Liver (tissue), 8 donors: ENCODE measurements at regions not wholly inside any gene's neighbourhood (a gene's known extent, or its start where the extent isn't known, plus 50 kb on each side); places are given as distances from the start of the nearest gene placed in this dataset.

Experiments
- DNase-seq: peaks from one replicate; pipeline ENCODE4 v3.0.0-alpha.2; 2017; ENCODE audit warnings: low spot score
- H3K27ac ChIP-seq, 2 donors: one replicate each; pipeline ENCODE4 v1.7.0; 2013; ENCODE audit warnings: inconsistent platforms in 2 of 2, low read length in 2 of 2, control low read depth in 1 of 2, low read depth in 1 of 2, mild to moderate bottlenecking in 1 of 2
- H3K27me3 ChIP-seq, 4 donors: one replicate each; pipeline versions ENCODE4 v1.6.1 to v1.7.0; 2013; ENCODE audit warnings: low read length in 3 of 4, inconsistent platforms in 1 of 4, mild to moderate bottlenecking in 1 of 4, moderate library complexity in 1 of 4; ENCODE audit not compliant: control insufficient read depth in 4 of 4, insufficient read depth in 4 of 4
- H3K36me3 ChIP-seq, 4 donors: one replicate each; pipeline versions ENCODE4 v1.6.1 to v1.7.0; 2013; ENCODE audit warnings: low read length in 3 of 4, mild to moderate bottlenecking in 3 of 4, low read depth in 1 of 4, moderate library complexity in 1 of 4; ENCODE audit not compliant: control insufficient read depth in 4 of 4, insufficient read depth in 3 of 4
- H3K4me1 ChIP-seq, 4 donors: one replicate each; pipeline versions ENCODE4 v1.6.1 to v1.7.0; 2013; ENCODE audit warnings: low read length in 3 of 4, mild to moderate bottlenecking in 3 of 4, moderate library complexity in 1 of 4; ENCODE audit not compliant: control insufficient read depth in 4 of 4, insufficient read depth in 4 of 4
- H3K4me3 ChIP-seq, 3 donors: one replicate each; pipeline versions ENCODE4 v1.6.1 to v1.7.0; 2013; ENCODE audit warnings: low read length in 3 of 3, control low read depth in 1 of 3, low read depth in 1 of 3, mild to moderate bottlenecking in 1 of 3
- H3K9ac ChIP-seq, 2 donors: one replicate each; pipeline ENCODE4 v1.7.0; 2013; ENCODE audit warnings: low read length in 2 of 2, mild to moderate bottlenecking in 2 of 2, moderate library complexity in 2 of 2, control low read depth in 1 of 2, low read depth in 1 of 2
- H3K9me3 ChIP-seq, 4 donors: one replicate each; pipeline versions ENCODE4 v1.6.1 to v1.7.0; 2013; ENCODE audit warnings: low read length in 3 of 4; ENCODE audit not compliant: control insufficient read depth in 4 of 4
- EGR1 ChIP-seq, 2 donors: IDR thresholded peaks; 2 replicates each; pipeline ENCODE4 v1.6.1; 2016 to 2018; ENCODE audit warnings: antibody characterized with exemption in 2 of 2, low read depth in 2 of 2
- FOXA1 ChIP-seq: IDR thresholded peaks from 2 replicates; pipeline ENCODE4 v1.6.1; 2016; ENCODE audit warnings: antibody characterized with exemption
- FOXA2 ChIP-seq: IDR thresholded peaks from 2 replicates; pipeline ENCODE4 v1.6.1; 2016; ENCODE audit warnings: antibody characterized with exemption
- GABPA ChIP-seq, 2 donors: IDR thresholded peaks in 1 of 2; conservative IDR thresholded peaks in 1 of 2; 2 replicates each; pipeline ENCODE4 v1.6.1; 2016; ENCODE audit warnings: antibody characterized with exemption in 2 of 2, mild to moderate bottlenecking in 1 of 2, moderate library complexity in 1 of 2
- HNF4A ChIP-seq, 2 donors: conservative IDR thresholded peaks; 2 replicates each; pipeline ENCODE4 v1.6.1; 2016; ENCODE audit warnings: antibody characterized with exemption in 2 of 2, mild to moderate bottlenecking in 2 of 2
- HNF4G ChIP-seq: IDR thresholded peaks from 2 replicates; pipeline ENCODE4 v1.6.1; 2016; ENCODE audit warnings: antibody characterized with exemption
- JUND ChIP-seq, 2 donors: IDR thresholded peaks; 2 replicates each; pipeline ENCODE4 v1.6.1; 2016; ENCODE audit warnings: antibody characterized with exemption in 2 of 2
- NR2F2 ChIP-seq: IDR thresholded peaks from 2 replicates; pipeline ENCODE4 v1.6.1; 2016; ENCODE audit warnings: antibody characterized with exemption
- RAD21 ChIP-seq, 2 donors: IDR thresholded peaks; 2 replicates each; pipeline ENCODE4 v1.6.1; 2016; ENCODE audit warnings: antibody characterized with exemption in 2 of 2, mild to moderate bottlenecking in 2 of 2
- RXRA ChIP-seq, 2 donors: IDR thresholded peaks; 2 replicates each; pipeline ENCODE4 v1.6.1; 2017 to 2018; ENCODE audit warnings: antibody characterized with exemption in 2 of 2, mild to moderate bottlenecking in 1 of 2
- SP1 ChIP-seq: IDR thresholded peaks from 2 replicates; pipeline ENCODE4 v1.6.1; 2018; ENCODE audit warnings: antibody characterized with exemption, mild to moderate bottlenecking
- TAF1 ChIP-seq: conservative IDR thresholded peaks from 2 replicates; pipeline ENCODE4 v1.6.1; 2016; ENCODE audit warnings: antibody characterized with exemption, mild to moderate bottlenecking
- YY1 ChIP-seq: IDR thresholded peaks from 2 replicates; pipeline ENCODE4 v1.6.1; 2016; ENCODE audit warnings: antibody characterized with exemption, mild to moderate bottlenecking
- WGBS: extraction: QIAGEN DNeasy Blood & Tissue Kit; methylation state at CpG from one replicate; pipeline ENCODE4 v1.1.7; 2013; 5-methylcytosine and 5-hydroxymethylcytosine counted together
- TF ChIP-seq, protein P1 (sequence below): IDR thresholded peaks from 2 replicates; pipeline ENCODE4 v1.6.1; 2016; ENCODE audit warnings: antibody characterized with exemption, mild to moderate bottlenecking
- TF ChIP-seq, protein P2 (sequence below): IDR thresholded peaks from 2 replicates; pipeline ENCODE4 v1.6.1; 2016; ENCODE audit warnings: antibody characterized with exemption
- TF ChIP-seq, protein P3 (sequence below): fragments of 150-350 bp; IDR thresholded peaks from 2 replicates; pipeline ENCODE4 v1.5.1; 2017; ENCODE audit warnings: improper control_type of control experiment, low read depth, low read length; ENCODE audit not compliant: missing input control
- TF ChIP-seq, protein P4 (sequence below): IDR thresholded peaks from 2 replicates; pipeline ENCODE4 v1.6.1; 2016; ENCODE audit warnings: antibody characterized with exemption
- TF ChIP-seq, protein P5 (sequence below): IDR thresholded peaks from 2 replicates; pipeline ENCODE4 v1.6.1; 2016; ENCODE audit warnings: antibody characterized with exemption
- donor health status: healthy.
- donor health status: healthy.
- donor health status: healthy.
- donor health status: healthy.
- donor health status: healthy.

DNA sequence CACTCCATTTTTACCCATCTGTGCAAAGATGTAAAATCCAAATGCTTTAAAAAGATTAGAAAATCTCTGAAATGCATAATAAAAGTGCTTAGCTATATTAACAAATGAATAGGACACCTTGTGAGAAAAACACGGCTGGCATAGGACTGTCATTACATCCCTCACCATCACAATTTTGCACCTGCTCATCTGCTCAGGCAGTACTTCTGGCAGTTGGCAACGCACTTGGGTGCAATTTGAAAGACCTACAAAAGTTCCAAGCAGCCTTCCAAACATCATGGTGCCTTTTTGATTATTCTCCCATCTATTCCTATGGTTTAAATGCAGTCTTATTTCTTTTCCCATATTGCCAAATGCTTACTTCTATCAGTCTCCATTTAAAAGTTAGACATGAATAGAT, 501.8 kb downstream of the ENC1 start:
- H3K27ac ChIP-seq: no peak overlapping the region
- no peak for DNase-seq
- no peak overlapping the region for H3K9ac ChIP-seq
- WGBS: 86% methylated on average over 2 of the region's 2 CpGs
- no peaks in the 10 kb centered on the region for H3K4me1 ChIP-seq
- no peak for TF ChIP-seq FOXA1
- no peak for TF ChIP-seq FOXA2
- no peak for TF ChIP-seq GABPA (IDR thresholded peaks at IDR 0.05 in 1 of 2, conservative IDR thresholded peaks at IDR 0.05 in 1 of 2)
- no peak for TF ChIP-seq YY1
- TF ChIP-seq, protein P1, sequence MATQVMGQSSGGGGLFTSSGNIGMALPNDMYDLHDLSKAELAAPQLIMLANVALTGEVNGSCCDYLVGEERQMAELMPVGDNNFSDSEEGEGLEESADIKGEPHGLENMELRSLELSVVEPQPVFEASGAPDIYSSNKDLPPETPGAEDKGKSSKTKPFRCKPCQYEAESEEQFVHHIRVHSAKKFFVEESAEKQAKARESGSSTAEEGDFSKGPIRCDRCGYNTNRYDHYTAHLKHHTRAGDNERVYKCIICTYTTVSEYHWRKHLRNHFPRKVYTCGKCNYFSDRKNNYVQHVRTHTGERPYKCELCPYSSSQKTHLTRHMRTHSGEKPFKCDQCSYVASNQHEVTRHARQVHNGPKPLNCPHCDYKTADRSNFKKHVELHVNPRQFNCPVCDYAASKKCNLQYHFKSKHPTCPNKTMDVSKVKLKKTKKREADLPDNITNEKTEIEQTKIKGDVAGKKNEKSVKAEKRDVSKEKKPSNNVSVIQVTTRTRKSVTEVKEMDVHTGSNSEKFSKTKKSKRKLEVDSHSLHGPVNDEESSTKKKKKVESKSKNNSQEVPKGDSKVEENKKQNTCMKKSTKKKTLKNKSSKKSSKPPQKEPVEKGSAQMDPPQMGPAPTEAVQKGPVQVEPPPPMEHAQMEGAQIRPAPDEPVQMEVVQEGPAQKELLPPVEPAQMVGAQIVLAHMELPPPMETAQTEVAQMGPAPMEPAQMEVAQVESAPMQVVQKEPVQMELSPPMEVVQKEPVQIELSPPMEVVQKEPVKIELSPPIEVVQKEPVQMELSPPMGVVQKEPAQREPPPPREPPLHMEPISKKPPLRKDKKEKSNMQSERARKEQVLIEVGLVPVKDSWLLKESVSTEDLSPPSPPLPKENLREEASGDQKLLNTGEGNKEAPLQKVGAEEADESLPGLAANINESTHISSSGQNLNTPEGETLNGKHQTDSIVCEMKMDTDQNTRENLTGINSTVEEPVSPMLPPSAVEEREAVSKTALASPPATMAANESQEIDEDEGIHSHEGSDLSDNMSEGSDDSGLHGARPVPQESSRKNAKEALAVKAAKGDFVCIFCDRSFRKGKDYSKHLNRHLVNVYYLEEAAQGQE: no peak
- TF ChIP-seq, protein P2, sequence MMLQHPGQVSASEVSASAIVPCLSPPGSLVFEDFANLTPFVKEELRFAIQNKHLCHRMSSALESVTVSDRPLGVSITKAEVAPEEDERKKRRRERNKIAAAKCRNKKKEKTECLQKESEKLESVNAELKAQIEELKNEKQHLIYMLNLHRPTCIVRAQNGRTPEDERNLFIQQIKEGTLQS: no peak
- no peak for TF ChIP-seq NR2F2
- no peak overlapping the region for H3K4me3 ChIP-seq
- no peaks in the 10 kb centered on the region for H3K9me3 ChIP-seq
- H3K27me3 ChIP-seq: peaks cover 0 to 3% (median 0%) of the 10 kb centered on the region in 4 donors
- no peaks in the 10 kb centered on the region for H3K36me3 ChIP-seq

DNA sequence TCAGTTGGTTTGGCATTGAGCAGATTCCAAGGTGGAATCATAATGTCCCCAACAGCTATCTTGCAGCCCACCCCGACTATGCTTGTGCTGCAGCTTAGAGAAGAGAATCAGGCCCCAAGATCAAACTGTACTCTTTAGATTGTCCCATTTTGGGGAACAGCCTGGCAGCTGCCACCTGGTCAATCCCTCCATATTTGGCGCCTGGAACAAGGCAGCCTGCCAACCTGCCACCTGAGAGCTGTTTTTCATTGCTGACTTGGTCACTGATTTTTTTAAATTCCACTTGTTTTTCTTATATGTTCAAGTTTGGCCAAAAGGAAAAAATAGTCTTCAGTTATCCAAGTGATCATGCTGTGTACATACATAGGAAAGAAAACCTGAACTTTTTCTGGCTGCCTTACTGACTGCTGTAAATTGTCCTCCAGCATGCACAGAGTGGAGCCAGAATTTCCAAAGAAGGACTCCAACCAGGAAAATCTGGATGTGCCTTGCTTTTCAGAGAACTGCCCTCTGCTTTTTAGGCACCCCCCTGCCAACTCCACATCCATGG, 504.2 kb downstream of the ENC1 start:
- WGBS: 87% methylated on average over 2 of the region's 2 CpGs
- Histone ChIP-seq H3K4me1 (no peaks in the 10 kb centered on the region), H3K27me3 (peaks cover 0 to 3% (median 0%) of the 10 kb centered on the region in 4 donors), H3K36me3 (no peaks in the 10 kb centered on the region), H3K9ac (no peak overlapping the region), H3K4me3 (no peak overlapping the region), H3K9me3 (no peaks in the 10 kb centered on the region), H3K27ac (no peak overlapping the region)
- no peak for TF ChIP-seq FOXA1
- TF ChIP-seq GABPA (IDR thresholded peaks at IDR 0.05 in 1 of 2, conservative IDR thresholded peaks at IDR 0.05 in 1 of 2): no peak
- TF ChIP-seq, protein P3, sequence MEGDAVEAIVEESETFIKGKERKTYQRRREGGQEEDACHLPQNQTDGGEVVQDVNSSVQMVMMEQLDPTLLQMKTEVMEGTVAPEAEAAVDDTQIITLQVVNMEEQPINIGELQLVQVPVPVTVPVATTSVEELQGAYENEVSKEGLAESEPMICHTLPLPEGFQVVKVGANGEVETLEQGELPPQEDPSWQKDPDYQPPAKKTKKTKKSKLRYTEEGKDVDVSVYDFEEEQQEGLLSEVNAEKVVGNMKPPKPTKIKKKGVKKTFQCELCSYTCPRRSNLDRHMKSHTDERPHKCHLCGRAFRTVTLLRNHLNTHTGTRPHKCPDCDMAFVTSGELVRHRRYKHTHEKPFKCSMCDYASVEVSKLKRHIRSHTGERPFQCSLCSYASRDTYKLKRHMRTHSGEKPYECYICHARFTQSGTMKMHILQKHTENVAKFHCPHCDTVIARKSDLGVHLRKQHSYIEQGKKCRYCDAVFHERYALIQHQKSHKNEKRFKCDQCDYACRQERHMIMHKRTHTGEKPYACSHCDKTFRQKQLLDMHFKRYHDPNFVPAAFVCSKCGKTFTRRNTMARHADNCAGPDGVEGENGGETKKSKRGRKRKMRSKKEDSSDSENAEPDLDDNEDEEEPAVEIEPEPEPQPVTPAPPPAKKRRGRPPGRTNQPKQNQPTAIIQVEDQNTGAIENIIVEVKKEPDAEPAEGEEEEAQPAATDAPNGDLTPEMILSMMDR: no peak
- TF ChIP-seq, protein P2: no peak
- no peak for TF ChIP-seq JUND (IDR thresholded peaks at IDR 0.05)
- no peak for TF ChIP-seq RAD21 (IDR thresholded peaks at IDR 0.05)
- TF ChIP-seq, protein P1: no peak
- TF ChIP-seq EGR1 (IDR thresholded peaks at IDR 0.05; ENCODE audit: low read depth in 2 of 2): no peak
- TF ChIP-seq HNF4G: no peak
- TF ChIP-seq SP1: no peak
- no peak for TF ChIP-seq NR2F2
- TF ChIP-seq, protein P4, sequence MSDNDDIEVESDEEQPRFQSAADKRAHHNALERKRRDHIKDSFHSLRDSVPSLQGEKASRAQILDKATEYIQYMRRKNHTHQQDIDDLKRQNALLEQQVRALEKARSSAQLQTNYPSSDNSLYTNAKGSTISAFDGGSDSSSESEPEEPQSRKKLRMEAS: no peak
- TF ChIP-seq YY1: no peak
- TF ChIP-seq TAF1: no peak
- no peak for TF ChIP-seq FOXA2
- no peak for TF ChIP-seq RXRA (IDR thresholded peaks at IDR 0.05)
- TF ChIP-seq, protein P5, sequence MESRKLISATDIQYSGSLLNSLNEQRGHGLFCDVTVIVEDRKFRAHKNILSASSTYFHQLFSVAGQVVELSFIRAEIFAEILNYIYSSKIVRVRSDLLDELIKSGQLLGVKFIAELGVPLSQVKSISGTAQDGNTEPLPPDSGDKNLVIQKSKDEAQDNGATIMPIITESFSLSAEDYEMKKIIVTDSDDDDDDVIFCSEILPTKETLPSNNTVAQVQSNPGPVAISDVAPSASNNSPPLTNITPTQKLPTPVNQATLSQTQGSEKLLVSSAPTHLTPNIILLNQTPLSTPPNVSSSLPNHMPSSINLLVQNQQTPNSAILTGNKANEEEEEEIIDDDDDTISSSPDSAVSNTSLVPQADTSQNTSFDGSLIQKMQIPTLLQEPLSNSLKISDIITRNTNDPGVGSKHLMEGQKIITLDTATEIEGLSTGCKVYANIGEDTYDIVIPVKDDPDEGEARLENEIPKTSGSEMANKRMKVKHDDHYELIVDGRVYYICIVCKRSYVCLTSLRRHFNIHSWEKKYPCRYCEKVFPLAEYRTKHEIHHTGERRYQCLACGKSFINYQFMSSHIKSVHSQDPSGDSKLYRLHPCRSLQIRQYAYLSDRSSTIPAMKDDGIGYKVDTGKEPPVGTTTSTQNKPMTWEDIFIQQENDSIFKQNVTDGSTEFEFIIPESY: no peak
- no peak for TF ChIP-seq HNF4A (conservative IDR thresholded peaks at IDR 0.05)
- DNase-seq: no peak
